Parathyroid adenoma (tissue), 2 donors: ENCODE measurements at regions not wholly inside any gene's neighbourhood (a gene's known extent, or its start where the extent isn't known, plus 50 kb on each side); places are given as distances from the start of the nearest gene placed in this dataset.

Experiments
- H2AFZ ChIP-seq: fragments of 300-600 bp; sonication (generic); one replicate; pipeline ENCODE4 v1.7.0; 2017; ENCODE audit warnings: antibody characterized with exemption, mild to moderate bottlenecking
- H3K27ac ChIP-seq: fragments of 300-600 bp; sonication (generic); one replicate; pipeline ENCODE4 v1.7.0; 2017
- H3K27me3 ChIP-seq: fragments of 300-600 bp; sonication (generic); one replicate; pipeline ENCODE4 v1.7.0; 2017; ENCODE audit warnings: low read length; ENCODE audit not compliant: control insufficient read depth, insufficient read depth
- H3K36me3 ChIP-seq: fragments of 300-600 bp; sonication (generic); one replicate; pipeline ENCODE4 v1.7.0; 2017; ENCODE audit warnings: low read length; ENCODE audit not compliant: control insufficient read depth, insufficient read depth
- H3K4me1 ChIP-seq: fragments of 300-600 bp; sonication (generic); one replicate; pipeline ENCODE4 v1.7.0; 2017; ENCODE audit warnings: control low read depth
- H3K4me2 ChIP-seq: fragments of 300-600 bp; sonication (generic); one replicate; pipeline ENCODE4 v1.7.0; 2017; ENCODE audit warnings: low read length
- H3K4me3 ChIP-seq: fragments of 300-600 bp; sonication (generic); one replicate; pipeline ENCODE4 v1.7.0; 2017; ENCODE audit warnings: low read depth, low read length
- H3K79me2 ChIP-seq: fragments of 300-600 bp; sonication (generic); one replicate; pipeline ENCODE4 v1.7.0; 2017; ENCODE audit warnings: control low read depth
- H3K9ac ChIP-seq: fragments of 300-600 bp; sonication (generic); one replicate; pipeline ENCODE4 v1.7.0; 2017; ENCODE audit warnings: mild to moderate bottlenecking
- H3K9me3 ChIP-seq: fragments of 300-600 bp; sonication (generic); one replicate; pipeline ENCODE4 v1.7.0; 2017; ENCODE audit warnings: low read length; ENCODE audit not compliant: control insufficient read depth
- CTCF ChIP-seq: fragments of 300-600 bp; sonication (generic); IDR thresholded peaks from one replicate; pipeline ENCODE4 v1.7.0; 2017; ENCODE audit warnings: antibody characterized with exemption, mild to moderate bottlenecking
- donor health status: primary hyperparathyroidism.

DNA sequence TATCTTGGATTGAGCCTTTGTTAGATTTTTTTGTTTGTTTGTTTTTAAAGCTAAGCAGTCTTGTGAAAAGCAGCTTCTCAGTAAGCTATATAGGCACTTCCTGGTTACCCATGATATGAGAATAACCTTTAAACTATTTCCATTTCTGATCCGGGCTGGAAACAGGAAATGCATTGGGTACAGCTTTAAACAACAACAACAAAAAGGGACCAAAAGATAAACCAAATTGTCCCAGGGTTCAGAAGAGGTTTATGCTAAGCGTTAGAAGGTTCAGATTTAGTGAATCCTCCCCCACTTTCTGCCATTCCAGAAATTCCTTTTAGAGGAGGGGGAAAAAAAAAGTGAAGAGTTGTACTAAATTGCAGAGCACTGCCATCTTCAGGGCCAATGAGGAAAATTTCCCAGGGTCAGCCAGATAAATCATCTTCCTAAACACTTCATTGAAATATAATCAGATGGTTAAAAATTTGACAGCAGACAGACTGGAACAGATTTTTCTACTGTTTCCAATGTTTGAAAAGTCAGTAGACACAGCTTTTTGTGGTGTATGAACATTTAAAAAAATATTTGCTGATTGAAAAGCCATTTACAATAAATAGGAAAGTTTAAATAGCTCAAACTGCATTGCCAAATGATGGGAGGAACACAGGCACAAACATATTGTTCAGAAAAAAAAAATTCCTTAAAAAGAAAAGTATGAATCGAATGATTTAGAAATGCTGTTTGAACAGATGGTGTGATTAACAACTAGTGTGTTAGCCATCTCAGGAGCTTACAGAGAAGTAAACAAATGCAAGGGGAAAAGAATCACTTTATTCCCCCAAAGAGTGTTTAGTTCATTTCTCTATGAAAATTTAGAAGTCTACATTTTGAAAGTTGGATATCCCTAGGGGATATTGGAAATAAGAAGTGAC is 189.9 kb upstream of the TANK start:
- Histone ChIP-seq H3K36me3 (no peaks in the 10 kb centered on the region), H2AFZ (peak overlapping the region; percentile 65), H3K27me3 (no peaks in the 10 kb centered on the region), H3K4me2 (peak overlapping the region; percentile 38), H3K9ac (no peak overlapping the region), H3K79me2 (no peaks in the 10 kb centered on the region), H3K27ac (peak overlapping the region; percentile 46), H3K9me3 (no peaks in the 10 kb centered on the region), H3K4me1 (peaks cover 3% of the 10 kb centered on the region), H3K4me3 (peak overlapping the region; percentile 43)
- peak; percentile 85 for TF ChIP-seq CTCF

GRCh38 chr2:160973991-160974390 is 186.2 kb upstream of the TANK start:
- Histone ChIP-seq H3K79me2 (no peaks in the 10 kb centered on the region), H3K4me2 (no peak overlapping the region), H3K27ac (no peak overlapping the region), H3K9me3 (no peaks in the 10 kb centered on the region), H3K4me3 (no peak overlapping the region), H3K9ac (no peak overlapping the region), H3K4me1 (peaks cover 3% of the 10 kb centered on the region), H2AFZ (no peak overlapping the region), H3K27me3 (no peaks in the 10 kb centered on the region), H3K36me3 (no peaks in the 10 kb centered on the region)
- no peak for TF ChIP-seq CTCF

DNA sequence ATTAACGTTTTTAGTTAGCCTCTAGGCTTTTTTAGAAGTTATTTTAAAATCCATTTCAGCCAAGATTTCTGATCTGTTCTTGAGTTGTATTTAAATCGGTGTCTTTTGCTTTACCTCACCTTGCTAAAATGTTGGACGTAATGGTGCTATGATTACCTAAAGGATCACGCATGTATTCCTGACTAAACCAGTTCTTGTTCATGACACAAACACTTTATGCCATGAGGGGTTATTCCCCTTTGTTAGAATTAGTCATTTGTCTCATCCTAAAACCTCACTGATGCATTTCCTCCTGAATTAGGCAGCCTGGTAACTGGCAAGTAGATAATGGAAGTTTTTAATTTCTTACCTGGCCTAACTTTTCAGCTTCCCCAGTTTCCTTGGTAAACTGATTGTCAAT is 185.4 kb upstream of the TANK start:
- no peaks in the 10 kb centered on the region for H3K79me2 ChIP-seq
- peaks cover 3% of the 10 kb centered on the region for H3K4me1 ChIP-seq
- no peaks in the 10 kb centered on the region for H3K36me3 ChIP-seq
- H3K4me2 ChIP-seq, result no peak overlapping the region
- H2AFZ ChIP-seq, result no peak overlapping the region
- no peak overlapping the region for H3K9ac ChIP-seq
- H3K9me3 ChIP-seq, result no peaks in the 10 kb centered on the region
- H3K4me3 ChIP-seq, result no peak overlapping the region
- TF ChIP-seq CTCF, result no peak
- no peak overlapping the region for H3K27ac ChIP-seq
- no peaks in the 10 kb centered on the region for H3K27me3 ChIP-seq

DNA sequence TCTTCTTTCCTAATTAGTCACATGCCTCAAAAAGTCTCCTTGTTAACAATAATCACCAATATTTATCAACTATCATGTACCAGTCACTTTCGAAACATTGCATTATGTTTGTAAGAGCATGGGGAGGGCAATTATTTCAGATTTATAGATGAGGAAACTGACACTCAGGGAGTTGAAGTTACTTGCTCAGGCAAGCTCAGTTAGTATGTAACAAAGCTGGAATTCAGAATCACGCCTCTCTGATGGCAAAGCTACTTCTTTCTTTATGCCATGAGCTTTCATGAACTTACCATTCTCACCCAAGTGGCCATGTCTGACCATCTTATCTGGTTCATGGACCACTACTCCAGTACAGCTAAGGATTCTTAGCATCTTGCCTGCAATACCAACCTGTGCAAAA is 183.4 kb upstream of the TANK start:
- Histone ChIP-seq H3K4me1 (peaks cover 3% of the 10 kb centered on the region), H3K36me3 (no peaks in the 10 kb centered on the region), H3K27me3 (no peaks in the 10 kb centered on the region), H3K9me3 (no peaks in the 10 kb centered on the region), H2AFZ (peak overlapping the region; percentile 17), H3K79me2 (no peaks in the 10 kb centered on the region), H3K9ac (no peak overlapping the region), H3K4me2 (no peak overlapping the region), H3K27ac (no peak overlapping the region), H3K4me3 (no peak overlapping the region)
- TF ChIP-seq CTCF, result no peak

GRCh38 chr2:160977376-160977775 is 182.9 kb upstream of the TANK start:
- H3K36me3 ChIP-seq, result no peaks in the 10 kb centered on the region
- H3K79me2 ChIP-seq, result no peaks in the 10 kb centered on the region
- no peak overlapping the region for H3K4me2 ChIP-seq
- H3K9me3 ChIP-seq, result no peaks in the 10 kb centered on the region
- no peak for TF ChIP-seq CTCF
- peak overlapping the region; percentile 17 for H2AFZ ChIP-seq
- H3K4me3 ChIP-seq, result no peak overlapping the region
- H3K27ac ChIP-seq, result no peak overlapping the region
- H3K9ac ChIP-seq, result no peak overlapping the region
- H3K4me1 ChIP-seq, result peaks cover 3% of the 10 kb centered on the region
- no peaks in the 10 kb centered on the region for H3K27me3 ChIP-seq
